GM12891 (cell line): ENCODE measurements at regions not wholly inside any gene's neighbourhood (a gene's known extent, or its start where the extent isn't known, plus 50 kb on each side); places are given as distances from the start of the nearest gene placed in this dataset.

Experiments
- POLR2A ChIP-seq: IDR thresholded peaks from 2 replicates; pipeline ENCODE4 v1.6.1; 2011; ENCODE audit warnings: low read depth, low read length, control low read depth
- POLR2AphosphoS5 ChIP-seq: IDR thresholded peaks from 2 replicates; pipeline ENCODE4 v1.6.1; 2011; ENCODE audit warnings: low read depth, low read length, control low read depth
- TAF1 ChIP-seq: IDR thresholded peaks from 2 replicates; pipeline ENCODE4 v1.6.1; 2011; ENCODE audit warnings: low read depth, low read length, control low read depth

GRCh38 chr21:35333831-35334618, 284.9 kb upstream of the RUNX1 start:
- TF ChIP-seq POLR2A (no peak), POLR2AphosphoS5 (no peak), TAF1 (no peak)
